ENCODE measurements at regions not wholly inside any gene's neighbourhood (a gene's known extent, or its start where the extent isn't known, plus 50 kb on each side); places are given as distances from the start of the nearest gene placed in this dataset.

GRCh38 chr6:4322846-4323309, 187.5 kb upstream of the ECI2 start (continued):
- TF ChIP-seq RFX7 (CRISPR knock-in tag; IDR thresholded peaks at IDR 0.05) = no peak
- no peak for TF ChIP-seq TARDBP (IDR thresholded peaks at IDR 0.05)
- TF ChIP-seq BHLHE40 (IDR thresholded peaks at IDR 0.05; ENCODE audit: low read length) = no peak
- TF ChIP-seq ETV6 (IDR thresholded peaks at IDR 0.05; ENCODE audit: borderline replicate concordance in 1 of 2, low read depth in 2 of 2, low read length in 1 of 2) = no peak
- no peak for TF ChIP-seq ETV6 (CRISPR knock-in tag; IDR thresholded peaks at IDR 0.05; ENCODE audit: borderline replicate concordance)
- no peak for TF ChIP-seq CBX5 (IDR thresholded peaks at IDR 0.05; ENCODE audit: borderline replicate concordance, low read depth)
- TF ChIP-seq PML (IDR thresholded peaks at IDR 0.05; ENCODE audit: low read length) = no peak
- TF ChIP-seq ZNF311 (CRISPR knock-in tag; IDR thresholded peaks at IDR 0.05) = no peak
- TF ChIP-seq KLF1 (tag; IDR thresholded peaks at IDR 0.05) = no peak
- no peak for TF ChIP-seq EWSR1 (IDR thresholded peaks at IDR 0.05; ENCODE audit: borderline replicate concordance, low read depth, partially characterized antibody)
- TF ChIP-seq NR2F6 (CRISPR knock-in tag; IDR thresholded peaks at IDR 0.05) = no peak
- TF ChIP-seq HMGXB4 (CRISPR knock-in tag; IDR thresholded peaks at IDR 0.05) = no peak
- no peak for TF ChIP-seq CREBBP (IDR thresholded peaks at IDR 0.05; ENCODE audit: low read depth, low read length)
- peak; percentile 28 to 45; a peak in 2 of 4 replicates for TF ChIP-seq NRF1 (conservative IDR thresholded peaks at IDR 0.05 in 1 of 2, IDR thresholded peaks at IDR 0.05 in 1 of 2)
- TF ChIP-seq CBFB (CRISPR knock-in tag; IDR thresholded peaks at IDR 0.05) = no peak
- TF ChIP-seq E2F4 (CRISPR knock-in tag; IDR thresholded peaks at IDR 0.05; ENCODE audit: low read depth) = no peak
- peak; percentile 83 for TF ChIP-seq JUN (IDR thresholded peaks at IDR 0.05; ENCODE audit: borderline replicate concordance, low read depth, low read length)
- TF ChIP-seq JUN (CRISPR knock-in tag; IDR thresholded peaks at IDR 0.05; ENCODE audit: borderline replicate concordance) = no peak
- TF ChIP-seq SETDB1 (IDR thresholded peaks at IDR 0.05; ENCODE audit: low read length) = no peak
- no peak for TF ChIP-seq BRD4 (IDR thresholded peaks at IDR 0.05)
- no peak for TF ChIP-seq NFRKB (IDR thresholded peaks at IDR 0.05; ENCODE audit: low read depth)
- TF ChIP-seq HSF4 (CRISPR knock-in tag; IDR thresholded peaks at IDR 0.05; ENCODE audit: borderline replicate concordance) = no peak
- no peak; the same call in 1 of the 2 replicates for TF ChIP-seq CREM (IDR thresholded peaks at IDR 0.05; ENCODE audit: low read depth)
- TF ChIP-seq SREBF1 (IDR thresholded peaks at IDR 0.05; ENCODE audit: borderline replicate concordance, low read depth, low read length) = no peak
- no peak for TF ChIP-seq SLC30A9 (CRISPR knock-in tag; IDR thresholded peaks at IDR 0.05)
- no peak for TF ChIP-seq ZNF316 (IDR thresholded peaks at IDR 0.05)
- no peak; the same call in 1 of the 2 replicates for TF ChIP-seq GMEB1 (CRISPR knock-in tag; IDR thresholded peaks at IDR 0.05)
- no peak for TF ChIP-seq TEAD2 (tag; IDR thresholded peaks at IDR 0.05)

All from K562 (cell line).